Neural cell (in vitro differentiated cells): ENCODE measurements at regions not wholly inside any gene's neighbourhood (a gene's known extent, or its start where the extent isn't known, plus 50 kb on each side); places are given as distances from the start of the nearest gene placed in this dataset.

Experiments used
- H2AFZ ChIP-seq: fragments of 200-600, 300-800 bp; sonication (generic), shearing (Covaris generic); 2 replicates; pipeline ENCODE4 v1.6.0; 2014; ENCODE audit warnings: low read depth, mild to moderate bottlenecking, antibody characterized with exemption, low read length, moderate library complexity
- H3F3A ChIP-seq: fragments of 200-600 bp; shearing (Covaris generic); 2 replicates; pipeline ENCODE4 v1.6.1; 2016; ENCODE audit warnings: mild to moderate bottlenecking, moderate library complexity, mixed read lengths, antibody characterized with exemption, low read length; ENCODE audit not compliant: insufficient read depth, poor library complexity, severe bottlenecking
- H3K27ac ChIP-seq: fragments of 200-600, 300-800 bp; sonication (generic), shearing (Covaris generic); 2 replicates; pipeline ENCODE4 v1.5.1; 2014; ENCODE audit warnings: mild to moderate bottlenecking, low read length, moderate library complexity
- H3K27me3 ChIP-seq: fragments of 300-800, 200-600 bp; sonication (generic), shearing (Covaris generic); 2 replicates; pipeline ENCODE4 v1.6.0; 2014; ENCODE audit warnings: mild to moderate bottlenecking, low read depth, low read length, moderate library complexity; ENCODE audit not compliant: insufficient read depth
- H3K36me3 ChIP-seq: fragments of 300-800, 200-600 bp; sonication (generic), shearing (Covaris generic); 2 replicates; pipeline ENCODE4 v1.5.1; 2014; ENCODE audit warnings: mild to moderate bottlenecking, antibody characterized with exemption, low read length, moderate library complexity; ENCODE audit not compliant: insufficient read depth
- H3K4me2 ChIP-seq: fragments of 300-800, 200-600 bp; sonication (generic), shearing (Covaris generic); 2 replicates; pipeline ENCODE4 v1.6.0; 2014; ENCODE audit warnings: mild to moderate bottlenecking, low read length
- H3K4me3 ChIP-seq: fragments of 300-800, 200-600 bp; sonication (generic), shearing (Covaris generic); 2 replicates; pipeline ENCODE4 v1.5.1; 2014; ENCODE audit warnings: mild to moderate bottlenecking, low read length, moderate library complexity
- H3K79me2 ChIP-seq: fragments of 200-600 bp; shearing (Covaris generic); replicated peaks from 2 replicates; pipeline ENCODE4 v1.6.0; 2014; ENCODE audit warnings: mild to moderate bottlenecking, low read length, moderate library complexity; ENCODE audit not compliant: insufficient read depth
- H3K9ac ChIP-seq: fragments of 300-800, 200-600 bp; sonication (generic), shearing (Covaris generic); 2 replicates; pipeline ENCODE4 v1.6.1; 2016; ENCODE audit warnings: mild to moderate bottlenecking, low read length, mixed read lengths
- H3K9me2 ChIP-seq: fragments of 200-600 bp; shearing (Covaris generic); 2 replicates; pipeline ENCODE4 v1.6.1; 2016; ENCODE audit warnings: mild to moderate bottlenecking, low read length, mixed read lengths; ENCODE audit not compliant: insufficient read depth
- H3K9me3 ChIP-seq: fragments of 200-600, 300-800 bp; sonication (generic), shearing (Covaris generic); 2 replicates; pipeline ENCODE4 v1.6.1; 2016; ENCODE audit warnings: mild to moderate bottlenecking, mixed run types, low read length, moderate library complexity, mixed read lengths
- H4K20me1 ChIP-seq: fragments of 200-600 bp; shearing (Covaris generic); 2 replicates; pipeline ENCODE4 v1.6.1; 2016; ENCODE audit warnings: mild to moderate bottlenecking, mixed run types; ENCODE audit not compliant: insufficient read depth
- CTCF ChIP-seq: fragments of 450-650 bp; IDR thresholded peaks from 2 replicates; pipeline ENCODE4 v1.5.1; 2014; ENCODE audit warnings: antibody characterized with exemption, mild to moderate bottlenecking, moderate library complexity; ENCODE audit not compliant: poor library complexity, severe bottlenecking
- EP300 ChIP-seq: fragments of 450-650 bp; conservative IDR thresholded peaks from 2 replicates; pipeline ENCODE4 v1.6.1; 2014; ENCODE audit warnings: antibody characterized with exemption, mild to moderate bottlenecking, moderate library complexity; ENCODE audit not compliant: poor library complexity, severe bottlenecking
- EZH2 ChIP-seq: fragments of 200-600, 300-800 bp; shearing (Covaris generic), sonication (generic); IDR thresholded peaks from 2 replicates; pipeline ENCODE4 v1.6.1; 2014; ENCODE audit warnings: antibody characterized with exemption, low read length, borderline replicate concordance, mild to moderate bottlenecking; ENCODE audit not compliant: insufficient read depth, poor library complexity, severe bottlenecking
- MXI1 ChIP-seq: fragments of 450-650 bp; conservative IDR thresholded peaks from 2 replicates; pipeline ENCODE4 v1.6.1; 2014; ENCODE audit warnings: antibody characterized with exemption, mild to moderate bottlenecking; ENCODE audit not compliant: poor library complexity, severe bottlenecking
- POLR2AphosphoS5 ChIP-seq: IDR thresholded peaks from 2 replicates; pipeline ENCODE4 v1.6.1; 2012
- RAD21 ChIP-seq: fragments of 450-650 bp; conservative IDR thresholded peaks from 2 replicates; pipeline ENCODE4 v1.6.1; 2014; ENCODE audit warnings: antibody characterized with exemption, mild to moderate bottlenecking, moderate library complexity
- REST ChIP-seq: IDR thresholded peaks from 2 replicates; pipeline ENCODE4 v1.6.1; 2012; ENCODE audit warnings: borderline replicate concordance
- SMC3 ChIP-seq: fragments of 450-650 bp; conservative IDR thresholded peaks from 2 replicates; pipeline ENCODE4 v1.6.1; 2014; ENCODE audit warnings: antibody characterized with exemption, mild to moderate bottlenecking, moderate library complexity; ENCODE audit not compliant: poor library complexity
- TAF1 ChIP-seq: IDR thresholded peaks from 2 replicates; pipeline ENCODE4 v1.6.1; 2012; ENCODE audit warnings: low read depth

- Histone ChIP-seq H3K27me3 (no peaks in the 10 kb centered on the region), H3K79me2 (no peaks in the 10 kb centered on the region), H3K4me2 (no peak overlapping the region), H2AFZ (no peak overlapping the region), H3K9me3 (no peaks in the 10 kb centered on the region), H3K9ac (no peak overlapping the region), H3F3A (no peaks in the 10 kb centered on the region), H3K27ac (no peak overlapping the region), H3K36me3 (no peaks in the 10 kb centered on the region), H3K4me3 (no peak overlapping the region), H3K9me2 (no peaks in the 10 kb centered on the region), H4K20me1 (no peaks in the 10 kb centered on the region)
- TF ChIP-seq RAD21 (no peak), EP300 (no peak), CTCF (no peak), SMC3 (no peak), EZH2 (no peak), POLR2AphosphoS5 (no peak)
Observed at GRCh38 chr12:84718906-84719305, 193.7 kb downstream of the SLC6A15 start.

GRCh38 chr12:84712747-84713146 is 199.9 kb downstream of the SLC6A15 start:
- no peak overlapping the region for H2AFZ ChIP-seq
- H3K9me3 ChIP-seq, result no peaks in the 10 kb centered on the region
- H3K79me2 ChIP-seq, result no peaks in the 10 kb centered on the region
- H3K4me3 ChIP-seq, result no peak overlapping the region
- no peaks in the 10 kb centered on the region for H3F3A ChIP-seq
- TF ChIP-seq SMC3 (no peak), CTCF (no peak), POLR2AphosphoS5 (no peak), EP300 (no peak), MXI1 (no peak), TAF1 (no peak), RAD21 (no peak), REST (no peak)
- H3K4me2 ChIP-seq, result no peak overlapping the region
- no peaks in the 10 kb centered on the region for H3K9me2 ChIP-seq
- no peak overlapping the region for H3K9ac ChIP-seq
- no peaks in the 10 kb centered on the region for H3K36me3 ChIP-seq
- H3K27me3 ChIP-seq, result no peaks in the 10 kb centered on the region
- H4K20me1 ChIP-seq, result no peaks in the 10 kb centered on the region
- no peak overlapping the region for H3K27ac ChIP-seq
